GM20000 (cell line): ENCODE measurements at regions not wholly inside any gene's neighbourhood (a gene's known extent, or its start where the extent isn't known, plus 50 kb on each side); places are given as distances from the start of the nearest gene placed in this dataset.

Source experiments
- DNase-seq: peaks from one replicate; pipeline ENCODE4 v3.0.0; 2012; ENCODE audit warnings: low spot score
- TF ChIP-seq, protein P1 (sequence below): IDR thresholded peaks from 2 replicates; pipeline ENCODE4 v1.5.1; 2012; ENCODE audit warnings: mild to moderate bottlenecking, control low read depth; ENCODE audit errors: extremely low read depth, missing control alignments

DNA sequence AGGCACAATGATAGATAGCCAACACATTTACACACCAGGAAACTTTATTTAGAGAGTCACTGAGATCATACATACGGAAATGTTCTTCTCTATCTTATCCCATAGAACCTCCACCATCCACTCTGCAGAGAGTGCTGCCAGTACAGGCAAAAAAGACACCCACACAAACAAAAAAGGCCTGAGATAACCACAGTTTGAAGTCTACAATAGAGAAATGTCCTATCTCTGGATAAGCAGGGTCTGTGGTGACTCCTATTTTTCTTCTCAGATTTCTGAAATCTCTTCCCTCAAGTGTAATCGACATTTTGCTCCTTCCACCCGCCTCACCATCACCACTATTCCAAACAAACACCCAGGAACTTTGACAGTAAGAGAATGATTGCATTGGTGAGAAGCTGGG lies 413.9 kb upstream of the NR2F2 start:
- no peak for DNase-seq
- TF ChIP-seq, protein P1, sequence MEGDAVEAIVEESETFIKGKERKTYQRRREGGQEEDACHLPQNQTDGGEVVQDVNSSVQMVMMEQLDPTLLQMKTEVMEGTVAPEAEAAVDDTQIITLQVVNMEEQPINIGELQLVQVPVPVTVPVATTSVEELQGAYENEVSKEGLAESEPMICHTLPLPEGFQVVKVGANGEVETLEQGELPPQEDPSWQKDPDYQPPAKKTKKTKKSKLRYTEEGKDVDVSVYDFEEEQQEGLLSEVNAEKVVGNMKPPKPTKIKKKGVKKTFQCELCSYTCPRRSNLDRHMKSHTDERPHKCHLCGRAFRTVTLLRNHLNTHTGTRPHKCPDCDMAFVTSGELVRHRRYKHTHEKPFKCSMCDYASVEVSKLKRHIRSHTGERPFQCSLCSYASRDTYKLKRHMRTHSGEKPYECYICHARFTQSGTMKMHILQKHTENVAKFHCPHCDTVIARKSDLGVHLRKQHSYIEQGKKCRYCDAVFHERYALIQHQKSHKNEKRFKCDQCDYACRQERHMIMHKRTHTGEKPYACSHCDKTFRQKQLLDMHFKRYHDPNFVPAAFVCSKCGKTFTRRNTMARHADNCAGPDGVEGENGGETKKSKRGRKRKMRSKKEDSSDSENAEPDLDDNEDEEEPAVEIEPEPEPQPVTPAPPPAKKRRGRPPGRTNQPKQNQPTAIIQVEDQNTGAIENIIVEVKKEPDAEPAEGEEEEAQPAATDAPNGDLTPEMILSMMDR, result no peak

DNA sequence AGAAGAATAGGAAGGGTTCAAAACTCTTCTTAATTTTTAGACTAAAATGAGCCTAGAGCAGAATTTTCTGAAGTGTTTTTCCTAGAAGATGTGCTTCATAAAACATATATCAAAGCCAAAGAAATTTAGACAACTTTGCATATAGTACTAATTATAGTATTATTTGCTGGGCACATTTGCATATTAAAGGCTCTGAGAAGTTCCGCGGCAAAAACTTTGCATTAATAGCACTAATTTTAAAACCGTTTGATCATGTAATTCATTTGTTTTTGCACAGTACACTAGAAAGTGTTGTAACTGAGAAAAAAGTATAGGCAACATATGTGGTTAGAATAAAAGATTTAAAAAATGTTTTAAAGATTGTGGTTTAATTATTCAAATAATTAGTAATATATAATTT lies 412.0 kb upstream of the NR2F2 start:
- DNase-seq, result no peak
- TF ChIP-seq, protein P1, result no peak

- no peak for DNase-seq
- TF ChIP-seq, protein P1, result no peak
Observed at GRCh38 chr15:95919460-95919859, 411.0 kb upstream of the NR2F2 start.

GRCh38 chr15:95921404-95921803 lies 409.1 kb upstream of the NR2F2 start:
- TF ChIP-seq, protein P1, result no peak
- DNase-seq, result no peak

GRCh38 chr15:95922431-95922830 lies 408.1 kb upstream of the NR2F2 start:
- no peak for DNase-seq
- TF ChIP-seq, protein P1, result no peak

GRCh38 chr15:95923792-95924191 lies 406.7 kb upstream of the NR2F2 start:
- TF ChIP-seq, protein P1, result no peak
- DNase-seq, result no peak

- DNase-seq, result no peak
- TF ChIP-seq, protein P1, result no peak
Observed at GRCh38 chr15:95928822-95929221, 401.7 kb upstream of the NR2F2 start.
